HepG2 (cell line): ENCODE measurements at regions not wholly inside any gene's neighbourhood (a gene's known extent, or its start where the extent isn't known, plus 50 kb on each side); places are given as distances from the start of the nearest gene placed in this dataset.

Source experiments
- ARNTL ChIP-seq: sonication (generic); formaldehyde crosslinking; IDR thresholded peaks from 2 replicates; pipeline ENCODE4 v1.4.0; 2020; ENCODE audit warnings: mild to moderate bottlenecking, missing genetic modification reagents
- BRCA1 ChIP-seq: sonication (generic); formaldehyde crosslinking; IDR thresholded peaks from 2 replicates; pipeline ENCODE4 v1.4.0; 2020; ENCODE audit warnings: missing genetic modification reagents
- FOSL1 ChIP-seq: sonication (generic); formaldehyde crosslinking; IDR thresholded peaks from 2 replicates; pipeline ENCODE4 v1.9.0; 2021; ENCODE audit warnings: missing genetic modification reagents, borderline replicate concordance
- FOXA3 ChIP-seq: IDR thresholded peaks from 2 replicates; pipeline ENCODE4 v1.6.1; 2016; ENCODE audit warnings: missing genetic modification reagents, missing compliant biosample characterization
- GLI4 ChIP-seq: sonication (generic); formaldehyde crosslinking; IDR thresholded peaks from 2 replicates; pipeline ENCODE4 v1.5.1; 2020; ENCODE audit warnings: missing genetic modification reagents, mild to moderate bottlenecking, moderate library complexity, borderline replicate concordance
- HOXA3 ChIP-seq: sonication (generic); formaldehyde crosslinking; IDR thresholded peaks from 2 replicates; pipeline ENCODE4 v1.5.0; 2020; ENCODE audit warnings: missing genetic modification reagents
- KDM1A ChIP-seq: IDR thresholded peaks from 2 replicates; pipeline ENCODE4 v1.6.1; 2016; ENCODE audit warnings: missing compliant biosample characterization
- KLF9 ChIP-seq: IDR thresholded peaks from 2 replicates; pipeline ENCODE4 v1.6.1; 2016; ENCODE audit warnings: low read depth
- MTF2 ChIP-seq: sonication (generic); formaldehyde crosslinking; IDR thresholded peaks from 2 replicates; pipeline ENCODE4 v1.5.0; 2020; ENCODE audit warnings: missing genetic modification reagents, borderline replicate concordance
- PPARG ChIP-seq: conservative IDR thresholded peaks from 2 replicates; pipeline ENCODE4 v1.6.1; 2016; ENCODE audit warnings: missing biosample characterization, missing genetic modification reagents
- RARA ChIP-seq: IDR thresholded peaks from 2 replicates; pipeline ENCODE4 v1.6.1; 2016; ENCODE audit warnings: missing genetic modification reagents, missing compliant biosample characterization
- RFX5 ChIP-seq: IDR thresholded peaks from 2 replicates; pipeline ENCODE4 v1.6.1; 2011; ENCODE audit warnings: low read depth, low read length, improper control_type of control experiment
- RXRA ChIP-seq: sonication (generic); formaldehyde crosslinking; IDR thresholded peaks from 2 replicates; pipeline ENCODE4 v1.5.1; 2020; ENCODE audit warnings: missing genetic modification reagents
- SP140L ChIP-seq: sonication (generic); formaldehyde crosslinking; IDR thresholded peaks from 2 replicates; pipeline ENCODE4 v1.4.0; 2020; ENCODE audit warnings: missing genetic modification reagents, borderline replicate concordance
- TBX3 ChIP-seq: fragments of 450-650 bp; IDR thresholded peaks from 2 replicates; pipeline ENCODE4 v1.6.1; 2017; ENCODE audit warnings: antibody characterized with exemption, mild to moderate bottlenecking, inconsistent platforms, borderline replicate concordance
- ZBTB1 ChIP-seq: sonication (generic); formaldehyde crosslinking; IDR thresholded peaks from 2 replicates; pipeline ENCODE4 v1.4.0; 2020; ENCODE audit warnings: missing genetic modification reagents, borderline replicate concordance
- ZKSCAN1 ChIP-seq: fragments of 150-350 bp; IDR thresholded peaks from 2 replicates; pipeline ENCODE4 v1.6.1; 2014; ENCODE audit warnings: low read length
- ZMYM3 ChIP-seq: sonication (generic); formaldehyde crosslinking; IDR thresholded peaks from 2 replicates; pipeline ENCODE4 v1.5.1; 2020; ENCODE audit warnings: mild to moderate bottlenecking, missing genetic modification reagents
- ZNF10 ChIP-seq: sonication (generic); formaldehyde crosslinking; IDR thresholded peaks from 2 replicates; pipeline ENCODE4 v1.4.0; 2020; ENCODE audit warnings: mild to moderate bottlenecking, low read depth, missing genetic modification reagents, borderline replicate concordance
- ZNF350 ChIP-seq: sonication (generic); formaldehyde crosslinking; IDR thresholded peaks from 2 replicates; pipeline ENCODE4 v1.4.0; 2020; ENCODE audit warnings: mild to moderate bottlenecking, low read depth, missing genetic modification reagents, borderline replicate concordance
- ZNF550 ChIP-seq: sonication (generic); formaldehyde crosslinking; IDR thresholded peaks from 2 replicates; pipeline ENCODE4 v1.4.0; 2020; ENCODE audit warnings: mild to moderate bottlenecking, missing genetic modification reagents, borderline replicate concordance
- ZNF569 ChIP-seq: sonication (generic); formaldehyde crosslinking; IDR thresholded peaks from 2 replicates; pipeline ENCODE4 v1.5.0; 2020; ENCODE audit warnings: mild to moderate bottlenecking, missing genetic modification reagents, moderate library complexity, borderline replicate concordance
- ZNF572 ChIP-seq: sonication (generic); formaldehyde crosslinking; IDR thresholded peaks from 2 replicates; pipeline ENCODE4 v1.5.1; 2020; ENCODE audit warnings: mild to moderate bottlenecking, missing genetic modification reagents
- ZNF737 ChIP-seq: sonication (generic); formaldehyde crosslinking; IDR thresholded peaks from 2 replicates; pipeline ENCODE4 v1.5.0; 2020; ENCODE audit warnings: missing genetic modification reagents, mild to moderate bottlenecking, borderline replicate concordance
- ZSCAN20 ChIP-seq: sonication (generic); formaldehyde crosslinking; IDR thresholded peaks from 2 replicates; pipeline ENCODE4 v1.4.0; 2020; ENCODE audit warnings: missing genetic modification reagents, mild to moderate bottlenecking, borderline replicate concordance
- TF ChIP-seq, protein P1 (sequence below): sonication (generic); formaldehyde crosslinking; IDR thresholded peaks from 2 replicates; pipeline ENCODE4 v1.4.0; 2020; ENCODE audit warnings: mild to moderate bottlenecking, missing genetic modification reagents
- TF ChIP-seq, protein P2 (sequence below): sonication (generic); formaldehyde crosslinking; IDR thresholded peaks from 2 replicates; pipeline ENCODE4 v1.4.0; 2020; ENCODE audit warnings: mild to moderate bottlenecking, missing genetic modification reagents
- TF ChIP-seq, protein P3 (sequence below): IDR thresholded peaks from 2 replicates; pipeline ENCODE4 v1.6.1; 2016; ENCODE audit warnings: missing compliant biosample characterization, missing genetic modification reagents, borderline replicate concordance
- TF ChIP-seq, protein P4 (sequence below): sonication (generic); formaldehyde crosslinking; IDR thresholded peaks from 2 replicates; pipeline ENCODE4 v1.4.0; 2020; ENCODE audit warnings: missing genetic modification reagents; ENCODE audit errors: not compliant biosample characterization
- TF ChIP-seq, protein P5 (sequence below): fragments of 450-650 bp; IDR thresholded peaks from 2 replicates; pipeline ENCODE4 v1.6.1; 2016

DNA sequence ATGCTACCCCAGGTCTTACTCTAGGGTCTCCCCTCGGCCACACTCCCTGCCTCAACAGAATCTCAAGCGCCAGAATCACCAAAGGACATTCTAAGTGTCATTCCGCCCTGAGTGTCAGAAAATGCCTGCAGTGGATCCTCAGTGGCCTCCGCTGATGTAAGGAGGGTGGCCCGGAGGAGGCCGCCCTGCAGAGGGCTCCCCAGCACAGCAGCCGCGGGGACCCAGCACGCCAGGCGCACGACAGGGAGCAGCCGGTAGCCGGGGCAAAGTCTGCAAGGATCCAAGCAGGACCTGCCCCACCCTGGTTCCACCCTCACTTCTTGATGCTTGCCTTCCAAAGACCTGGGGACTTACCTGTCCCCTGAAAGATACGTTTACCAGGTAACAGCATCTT is 54.2 kb upstream of the ID2 start (continued):
- TF ChIP-seq, protein P1, sequence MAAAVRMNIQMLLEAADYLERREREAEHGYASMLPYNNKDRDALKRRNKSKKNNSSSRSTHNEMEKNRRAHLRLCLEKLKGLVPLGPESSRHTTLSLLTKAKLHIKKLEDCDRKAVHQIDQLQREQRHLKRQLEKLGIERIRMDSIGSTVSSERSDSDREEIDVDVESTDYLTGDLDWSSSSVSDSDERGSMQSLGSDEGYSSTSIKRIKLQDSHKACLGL = no peak
- 0 out of 2 replicates have a peak, but pooled peaks have one; percentile 20 for TF ChIP-seq SP140L (CRISPR knock-in tag)
- TF ChIP-seq RFX5 = no peak
- no peak for TF ChIP-seq ZBTB1 (CRISPR knock-in tag)
- no peak; the same call in 1 of the 2 replicates for TF ChIP-seq ZNF569 (CRISPR knock-in tag)
- TF ChIP-seq, protein P2, sequence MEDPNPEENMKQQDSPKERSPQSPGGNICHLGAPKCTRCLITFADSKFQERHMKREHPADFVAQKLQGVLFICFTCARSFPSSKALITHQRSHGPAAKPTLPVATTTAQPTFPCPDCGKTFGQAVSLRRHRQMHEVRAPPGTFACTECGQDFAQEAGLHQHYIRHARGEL (CRISPR knock-in tag) = no peak
- TF ChIP-seq BRCA1 (CRISPR knock-in tag) = no peak
- TF ChIP-seq ARNTL = no peak; the same call in 1 of the 2 replicates
- TF ChIP-seq MTF2 (CRISPR knock-in tag) = peak; percentile 94; the same call in 1 of the 2 replicates
- peak; percentile 61 for TF ChIP-seq RARA (CRISPR knock-in tag)
- peak; percentile 52; the same call in 1 of the 2 replicates for TF ChIP-seq PPARG (CRISPR knock-in tag)
- TF ChIP-seq RXRA = peak; percentile 19; the same call in 1 of the 2 replicates
- TF ChIP-seq, protein P3, sequence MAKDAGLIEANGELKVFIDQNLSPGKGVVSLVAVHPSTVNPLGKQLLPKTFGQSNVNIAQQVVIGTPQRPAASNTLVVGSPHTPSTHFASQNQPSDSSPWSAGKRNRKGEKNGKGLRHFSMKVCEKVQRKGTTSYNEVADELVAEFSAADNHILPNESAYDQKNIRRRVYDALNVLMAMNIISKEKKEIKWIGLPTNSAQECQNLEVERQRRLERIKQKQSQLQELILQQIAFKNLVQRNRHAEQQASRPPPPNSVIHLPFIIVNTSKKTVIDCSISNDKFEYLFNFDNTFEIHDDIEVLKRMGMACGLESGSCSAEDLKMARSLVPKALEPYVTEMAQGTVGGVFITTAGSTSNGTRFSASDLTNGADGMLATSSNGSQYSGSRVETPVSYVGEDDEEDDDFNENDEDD = no peak
- no peak for TF ChIP-seq ZNF572
- 0 out of 2 replicates have a peak, but pooled peaks have one; percentile 78 for TF ChIP-seq ZNF350
- TF ChIP-seq TBX3 = no peak
- peak; percentile 58; the same call in 1 of the 2 replicates for TF ChIP-seq GLI4 (CRISPR knock-in tag)
- TF ChIP-seq ZMYM3 (CRISPR knock-in tag) = no peak; the same call in 1 of the 2 replicates
- no peak for TF ChIP-seq ZNF737
- TF ChIP-seq ZNF550 = no peak
- TF ChIP-seq KLF9 (CRISPR knock-in tag) = no peak
- no peak for TF ChIP-seq ZNF10
- TF ChIP-seq, protein P4, sequence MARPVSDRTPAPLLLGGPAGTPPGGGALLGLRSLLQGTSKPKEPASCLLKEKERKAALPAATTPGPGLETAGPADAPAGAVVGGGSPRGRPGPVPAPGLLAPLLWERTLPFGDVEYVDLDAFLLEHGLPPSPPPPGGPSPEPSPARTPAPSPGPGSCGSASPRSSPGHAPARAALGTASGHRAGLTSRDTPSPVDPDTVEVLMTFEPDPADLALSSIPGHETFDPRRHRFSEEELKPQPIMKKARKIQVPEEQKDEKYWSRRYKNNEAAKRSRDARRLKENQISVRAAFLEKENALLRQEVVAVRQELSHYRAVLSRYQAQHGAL (CRISPR knock-in tag) = no peak
- TF ChIP-seq KDM1A (CRISPR knock-in tag) = no peak
- TF ChIP-seq ZKSCAN1 = no peak
- TF ChIP-seq FOXA3 (CRISPR knock-in tag) = peak; percentile 68
- TF ChIP-seq, protein P5, sequence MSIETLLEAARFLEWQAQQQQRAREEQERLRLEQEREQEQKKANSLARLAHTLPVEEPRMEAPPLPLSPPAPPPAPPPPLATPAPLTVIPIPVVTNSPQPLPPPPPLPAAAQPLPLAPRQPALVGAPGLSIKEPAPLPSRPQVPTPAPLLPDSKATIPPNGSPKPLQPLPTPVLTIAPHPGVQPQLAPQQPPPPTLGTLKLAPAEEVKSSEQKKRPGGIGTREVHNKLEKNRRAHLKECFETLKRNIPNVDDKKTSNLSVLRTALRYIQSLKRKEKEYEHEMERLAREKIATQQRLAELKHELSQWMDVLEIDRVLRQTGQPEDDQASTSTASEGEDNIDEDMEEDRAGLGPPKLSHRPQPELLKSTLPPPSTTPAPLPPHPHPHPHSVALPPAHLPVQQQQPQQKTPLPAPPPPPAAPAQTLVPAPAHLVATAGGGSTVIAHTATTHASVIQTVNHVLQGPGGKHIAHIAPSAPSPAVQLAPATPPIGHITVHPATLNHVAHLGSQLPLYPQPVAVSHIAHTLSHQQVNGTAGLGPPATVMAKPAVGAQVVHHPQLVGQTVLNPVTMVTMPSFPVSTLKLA = no peak
- no peak for TF ChIP-seq ZSCAN20
- no peak for TF ChIP-seq FOSL1 (CRISPR knock-in tag)
- peak; percentile 73; the same call in 1 of the 2 replicates for TF ChIP-seq HOXA3 (CRISPR knock-in tag)
